NCI-H2029 treated with DMSO at 0.1 percent for 48 hours (cell line): ENCODE measurements at regions not wholly inside any gene's neighbourhood (a gene's known extent, or its start where the extent isn't known, plus 50 kb on each side); places are given as distances from the start of the nearest gene placed in this dataset.
"Not testable (repeated sequence)": the region's sequence is repeated elsewhere in the genome, so short reads cannot be mapped to it uniquely, and the experiment has no call there.

Source experiments
- DNase-seq: peaks from one replicate; lab custom pipeline; 2025; lab: John Stamatoyannopoulos, UW

- no peak for DNase-seq
Measured at GRCh38 chr6:21918666-21919065, 325.1 kb downstream of the SOX4 start.

GRCh38 chr6:21922086-21922485 lies 328.5 kb downstream of the SOX4 start:
- DNase-seq: no peak

GRCh38 chr6:21924002-21924401 lies 330.5 kb downstream of the SOX4 start:
- DNase-seq: no peak

GRCh38 chr6:21928827-21929226 lies 335.3 kb downstream of the SOX4 start:
- DNase-seq: peak; percentile 96

GRCh38 chr6:21931641-21932335 lies 338.2 kb downstream of the SOX4 start:
- no peak for DNase-seq

- no peak for DNase-seq
Measured at GRCh38 chr6:21933351-21933750, 339.8 kb downstream of the SOX4 start.

- DNase-seq: no peak
Measured at GRCh38 chr6:21935142-21935541, 341.6 kb downstream of the SOX4 start.

- DNase-seq: peak; percentile 34
Measured at GRCh38 chr6:21935561-21936028, 342.0 kb downstream of the SOX4 start.

- no peak for DNase-seq
Measured at GRCh38 chr6:21937466-21937865, 343.9 kb downstream of the SOX4 start.

- DNase-seq: not testable (repeated sequence)
Measured at GRCh38 chr6:21939066-21939465, 345.5 kb downstream of the SOX4 start.

GRCh38 chr6:21941926-21942325 lies 348.4 kb downstream of the SOX4 start:
- DNase-seq: no peak

GRCh38 chr6:21942897-21943296 lies 349.3 kb downstream of the SOX4 start:
- no peak for DNase-seq

GRCh38 chr6:21946298-21946783 lies 350.5 kb downstream of the PRL start:
- no peak for DNase-seq

- not testable (repeated sequence) for DNase-seq
Measured at GRCh38 chr6:21947227-21947626, 349.6 kb downstream of the PRL start.

GRCh38 chr6:21947731-21948386 lies 349.0 kb downstream of the PRL start:
- DNase-seq: peak; percentile 51

GRCh38 chr6:21949211-21949801 lies 347.5 kb downstream of the PRL start:
- peak; percentile 90 for DNase-seq

GRCh38 chr6:21952367-21952766 lies 344.5 kb downstream of the PRL start:
- no peak for DNase-seq

- peak; percentile 87 for DNase-seq
Measured at GRCh38 chr6:21953831-21954801, 342.7 kb downstream of the PRL start.

- DNase-seq: no peak
Measured at GRCh38 chr6:21955053-21955595, 341.7 kb downstream of the PRL start.

- no peak for DNase-seq
Measured at GRCh38 chr6:21955951-21956350, 340.9 kb downstream of the PRL start.

GRCh38 chr6:21958428-21958827 lies 338.4 kb downstream of the PRL start:
- no peak for DNase-seq

- no peak for DNase-seq
Measured at GRCh38 chr6:21961226-21961625, 335.6 kb downstream of the PRL start.
